GM12875 (cell line): ENCODE measurements at regions not wholly inside any gene's neighbourhood (a gene's known extent, or its start where the extent isn't known, plus 50 kb on each side); places are given as distances from the start of the nearest gene placed in this dataset.

Experiments used
- H3K4me3 ChIP-seq: one replicate; pipeline ENCODE4 v1.5.1; 2011; ENCODE audit warnings: low read depth, low read length, control low read depth
- TF ChIP-seq, protein P1 (sequence below): IDR thresholded peaks from 2 replicates; pipeline ENCODE4 v1.5.1; 2011; ENCODE audit warnings: low read depth, mild to moderate bottlenecking, control low read depth, inconsistent platforms, low read length, moderate library complexity, borderline replicate concordance; ENCODE audit not compliant: insufficient read depth

DNA sequence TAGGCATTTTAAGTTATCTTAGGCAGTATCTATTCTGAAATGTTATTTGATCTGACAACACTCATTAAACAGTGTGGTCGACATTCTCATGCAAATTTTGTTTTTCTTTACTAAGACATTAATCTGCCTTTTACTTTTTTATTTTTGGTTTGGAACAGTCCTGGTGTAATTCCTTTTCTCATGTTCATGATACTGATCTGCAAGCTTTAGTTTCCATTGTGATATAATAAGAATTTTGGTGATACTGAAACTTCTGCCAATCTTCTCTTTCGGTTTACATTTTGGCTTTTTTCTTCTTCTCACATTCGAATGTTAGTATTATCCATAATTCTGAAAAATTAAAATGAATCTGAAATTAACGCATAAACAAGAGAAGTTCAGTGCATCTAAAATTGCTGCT lies 281.9 kb upstream of the MTPN start:
- TF ChIP-seq, protein P1, sequence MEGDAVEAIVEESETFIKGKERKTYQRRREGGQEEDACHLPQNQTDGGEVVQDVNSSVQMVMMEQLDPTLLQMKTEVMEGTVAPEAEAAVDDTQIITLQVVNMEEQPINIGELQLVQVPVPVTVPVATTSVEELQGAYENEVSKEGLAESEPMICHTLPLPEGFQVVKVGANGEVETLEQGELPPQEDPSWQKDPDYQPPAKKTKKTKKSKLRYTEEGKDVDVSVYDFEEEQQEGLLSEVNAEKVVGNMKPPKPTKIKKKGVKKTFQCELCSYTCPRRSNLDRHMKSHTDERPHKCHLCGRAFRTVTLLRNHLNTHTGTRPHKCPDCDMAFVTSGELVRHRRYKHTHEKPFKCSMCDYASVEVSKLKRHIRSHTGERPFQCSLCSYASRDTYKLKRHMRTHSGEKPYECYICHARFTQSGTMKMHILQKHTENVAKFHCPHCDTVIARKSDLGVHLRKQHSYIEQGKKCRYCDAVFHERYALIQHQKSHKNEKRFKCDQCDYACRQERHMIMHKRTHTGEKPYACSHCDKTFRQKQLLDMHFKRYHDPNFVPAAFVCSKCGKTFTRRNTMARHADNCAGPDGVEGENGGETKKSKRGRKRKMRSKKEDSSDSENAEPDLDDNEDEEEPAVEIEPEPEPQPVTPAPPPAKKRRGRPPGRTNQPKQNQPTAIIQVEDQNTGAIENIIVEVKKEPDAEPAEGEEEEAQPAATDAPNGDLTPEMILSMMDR, result no peak
- H3K4me3 ChIP-seq, result no peak overlapping the region

DNA sequence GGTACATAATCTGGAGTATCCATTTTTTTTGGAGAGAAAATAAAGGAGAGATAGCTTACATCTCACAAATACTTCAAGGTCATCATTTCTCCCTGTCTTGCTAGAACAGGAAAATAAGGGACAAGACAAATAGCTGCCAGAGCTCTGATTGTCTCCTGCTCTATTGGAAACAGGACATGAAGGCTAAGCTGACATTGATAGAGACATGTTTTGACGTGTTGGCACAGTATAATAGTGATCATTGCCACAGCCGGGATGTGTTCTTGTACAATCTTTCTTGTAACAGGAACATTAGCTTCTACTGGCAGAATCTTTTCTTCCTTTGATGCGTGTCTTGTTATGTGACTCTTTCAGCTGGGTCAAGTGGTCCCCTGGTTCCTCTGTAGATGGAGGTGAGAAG lies 279.3 kb upstream of the MTPN start:
- H3K4me3 ChIP-seq, result no peak overlapping the region
- TF ChIP-seq, protein P1, result no peak

DNA sequence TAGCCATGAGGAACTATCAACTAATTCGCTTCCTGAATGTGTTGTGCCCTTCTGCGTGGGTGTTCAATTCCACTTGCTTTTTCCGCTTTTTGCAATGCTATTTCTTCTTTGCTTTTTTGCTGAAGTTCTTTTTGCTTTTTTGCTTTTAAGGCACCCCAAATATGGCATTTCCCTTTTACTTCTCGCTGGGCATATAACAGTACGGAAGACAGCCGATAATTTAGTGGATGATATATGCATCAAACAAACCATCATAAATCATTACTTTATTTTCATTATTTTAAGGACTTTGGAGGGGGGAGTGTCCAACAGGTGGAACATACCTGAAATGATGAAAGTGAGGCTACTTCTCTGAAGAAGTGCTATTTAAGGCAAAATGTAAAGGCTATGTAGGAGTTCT lies 277.0 kb upstream of the MTPN start:
- no peak overlapping the region for H3K4me3 ChIP-seq
- TF ChIP-seq, protein P1, result no peak

DNA sequence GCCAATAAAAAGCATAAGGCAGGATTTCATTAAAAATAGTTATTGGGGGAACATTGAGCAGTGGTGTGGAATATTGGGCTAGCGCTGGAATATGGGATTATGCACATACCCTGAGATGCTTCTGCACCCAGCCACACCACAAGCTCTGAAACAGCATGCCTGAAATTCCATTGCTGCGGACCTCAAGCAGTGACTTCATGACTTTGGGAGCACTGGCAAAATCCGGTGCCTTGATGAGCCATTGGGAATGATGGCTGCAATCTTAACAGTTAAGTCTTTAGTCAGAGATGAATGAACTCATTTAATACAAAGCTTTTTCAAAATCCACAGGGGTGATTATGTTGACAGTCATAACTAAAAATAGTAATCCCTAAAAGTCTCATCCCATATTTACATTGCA lies 274.7 kb upstream of the MTPN start:
- TF ChIP-seq, protein P1, result no peak
- H3K4me3 ChIP-seq, result no peak overlapping the region

DNA sequence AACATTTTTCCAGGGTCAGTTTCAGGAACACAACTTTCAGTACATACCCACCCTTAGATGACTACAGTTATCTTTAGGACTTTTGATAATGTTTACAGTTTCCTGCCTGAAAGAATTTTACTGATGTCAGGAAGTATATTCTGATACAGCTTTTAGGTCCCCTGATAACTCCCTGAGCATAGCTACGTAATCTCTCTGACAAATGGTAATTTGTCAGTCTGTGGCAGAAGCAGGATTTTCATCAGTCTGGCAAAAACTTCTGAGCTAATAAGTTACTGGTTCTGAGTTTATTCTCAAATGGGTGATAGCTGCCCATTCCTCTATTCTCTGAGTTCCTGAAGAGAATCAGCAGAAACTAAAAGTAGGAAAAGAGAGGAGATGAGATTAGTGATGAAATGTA lies 270.1 kb upstream of the MTPN start:
- H3K4me3 ChIP-seq, result no peak overlapping the region
- TF ChIP-seq, protein P1, result no peak

DNA sequence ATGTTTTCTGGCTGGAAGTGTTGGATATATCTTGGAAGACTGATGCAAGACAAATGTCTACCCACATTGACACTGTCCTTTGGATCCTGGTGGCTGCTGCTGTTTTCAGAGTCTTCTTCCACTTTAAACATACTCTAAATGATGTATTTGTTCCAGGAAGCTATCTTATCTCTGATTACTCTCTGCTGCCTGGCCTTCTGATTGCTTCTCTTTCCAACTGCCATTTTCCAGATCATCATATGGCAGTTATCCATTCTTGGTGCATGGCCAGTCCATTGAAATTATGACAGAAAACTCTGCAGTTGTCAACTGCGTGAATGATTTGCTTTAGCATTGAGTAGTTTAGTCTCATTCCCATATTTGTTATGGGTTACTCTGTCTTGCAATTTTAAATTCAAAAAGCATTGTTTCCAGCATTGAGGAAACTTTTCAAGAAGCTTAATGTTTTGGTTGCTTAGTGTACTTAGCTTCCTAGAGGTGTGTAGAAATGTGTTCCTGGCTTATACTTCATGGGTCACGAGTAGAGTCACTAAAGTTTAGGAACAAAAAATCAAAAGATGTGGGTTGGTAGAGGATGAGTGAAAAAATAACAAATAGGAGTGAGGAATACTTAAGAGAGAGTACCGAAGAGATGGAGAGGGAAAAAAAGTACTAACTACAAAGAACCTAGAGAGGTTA lies 268.3 kb upstream of the MTPN start:
- H3K4me3 ChIP-seq, result no peak overlapping the region
- TF ChIP-seq, protein P1, result no peak

DNA sequence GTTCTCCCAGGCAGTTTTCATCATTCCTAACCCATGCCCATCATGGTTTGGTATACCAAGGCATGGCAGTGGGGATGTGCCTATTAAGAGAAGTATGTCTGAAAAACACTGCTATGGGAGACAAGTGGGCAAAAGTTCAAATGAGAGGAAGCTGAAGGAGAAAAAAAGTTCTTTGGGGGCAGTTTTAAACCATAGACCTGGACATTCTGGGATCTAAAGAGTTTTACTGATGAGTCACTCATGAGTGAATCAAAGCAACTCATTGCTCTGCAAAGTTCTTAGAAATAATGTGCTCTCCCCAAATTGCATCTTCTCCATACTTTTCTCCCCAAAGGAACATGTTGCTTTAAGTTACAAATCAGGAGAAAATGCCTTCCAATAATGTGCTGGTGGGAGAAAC lies 256.9 kb upstream of the MTPN start:
- TF ChIP-seq, protein P1, result no peak

More for the DNA sequence above, 256.9 kb upstream of the MTPN start:
- H3K4me3 ChIP-seq, result no peak overlapping the region
